SIG-M5 (cell line): ENCODE measurements at regions not wholly inside any gene's neighbourhood (a gene's known extent, or its start where the extent isn't known, plus 50 kb on each side); places are given as distances from the start of the nearest gene placed in this dataset.

ENCODE experiments used
- DNase-seq: peaks from one replicate; lab custom pipeline; 2025; lab: John Stamatoyannopoulos, UW

GRCh38 chr14:82445810-82446570, 912.3 kb upstream of the SEL1L start:
- no peak for DNase-seq

DNA sequence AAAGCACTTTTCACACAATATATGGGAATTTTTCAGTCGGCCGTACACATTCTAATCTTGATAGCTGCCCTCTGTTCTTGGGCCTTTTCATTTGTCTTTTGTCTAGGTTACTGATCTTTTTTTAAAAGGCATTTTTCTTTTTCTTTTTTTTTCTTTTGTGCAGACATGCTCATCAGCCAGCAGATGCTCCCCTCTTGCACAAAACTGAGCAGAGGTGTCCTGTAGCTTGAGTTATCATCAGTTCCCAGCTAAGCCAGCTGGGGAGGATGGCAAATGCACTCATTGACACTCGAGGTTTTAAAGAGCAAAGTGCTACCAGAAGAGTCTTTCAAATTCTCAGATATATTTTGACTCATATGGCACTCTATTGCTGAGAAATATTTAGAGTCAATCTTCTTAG, 913.9 kb upstream of the SEL1L start:
- no peak for DNase-seq

- DNase-seq, result no peak
These were observed 916.3 kb upstream of the SEL1L start for GRCh38 chr14:82449926-82450468.

GRCh38 chr14:82451675-82452074, 918.0 kb upstream of the SEL1L start:
- no peak for DNase-seq

DNA sequence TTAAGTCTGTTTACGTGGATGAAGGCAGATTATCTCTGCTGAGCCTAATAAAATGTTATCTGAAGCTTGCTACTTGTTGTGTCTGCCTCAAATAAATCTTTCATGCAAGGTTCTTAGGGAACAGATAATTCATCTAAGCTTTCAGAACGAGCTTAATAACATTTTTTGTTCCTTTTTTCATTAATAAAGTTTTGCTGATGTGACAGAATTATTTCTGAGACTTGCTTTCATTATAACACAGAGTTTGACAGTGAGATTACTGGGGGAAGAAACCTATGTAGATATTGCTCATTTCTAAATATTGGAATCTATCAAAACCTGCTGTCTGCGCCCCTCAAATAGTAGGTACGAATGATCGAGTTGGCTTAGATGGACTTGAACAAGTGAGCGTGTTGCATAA, 948.7 kb upstream of the SEL1L start:
- no peak for DNase-seq

DNA sequence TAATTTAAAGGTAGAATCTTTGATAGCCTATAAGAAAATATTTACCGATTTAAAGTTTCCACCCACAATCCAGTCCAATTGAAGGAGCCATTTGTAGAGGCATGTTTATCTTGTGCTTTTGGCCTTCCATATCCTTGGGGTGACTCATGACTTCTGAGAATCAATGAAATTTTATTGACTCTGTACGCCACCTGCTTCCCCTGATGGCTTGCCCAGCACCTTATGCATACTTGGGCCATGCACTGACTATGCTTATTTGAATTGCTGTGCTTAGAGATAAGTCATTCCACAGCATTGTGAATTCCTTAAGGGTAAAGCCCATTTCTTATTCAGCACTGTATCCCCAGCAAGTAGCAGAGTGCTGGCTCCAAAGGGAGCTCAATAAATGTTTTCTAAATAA, 954.8 kb upstream of the SEL1L start:
- no peak for DNase-seq

- DNase-seq, result no peak
These were observed 956.7 kb upstream of the SEL1L start for GRCh38 chr14:82490397-82490796.

DNA sequence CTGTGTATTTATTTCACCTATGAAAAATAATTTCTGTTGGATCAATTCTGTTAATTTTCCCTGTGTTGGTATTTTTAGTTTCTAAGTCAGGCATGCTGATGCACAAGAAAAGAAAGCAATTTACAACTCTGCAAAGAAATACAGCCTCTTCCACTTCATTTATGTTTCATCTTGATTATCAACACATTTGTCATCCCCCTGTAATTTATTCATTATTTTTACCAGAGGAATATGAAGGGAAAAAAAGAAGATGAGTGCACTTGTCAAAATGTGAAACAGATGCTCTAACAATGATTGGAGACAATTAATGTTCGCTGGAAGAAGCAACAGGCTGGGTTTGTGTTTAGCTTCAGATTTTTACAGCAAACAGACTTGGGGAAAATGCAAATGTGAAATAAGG, 958.5 kb upstream of the SEL1L start:
- no peak for DNase-seq

DNA sequence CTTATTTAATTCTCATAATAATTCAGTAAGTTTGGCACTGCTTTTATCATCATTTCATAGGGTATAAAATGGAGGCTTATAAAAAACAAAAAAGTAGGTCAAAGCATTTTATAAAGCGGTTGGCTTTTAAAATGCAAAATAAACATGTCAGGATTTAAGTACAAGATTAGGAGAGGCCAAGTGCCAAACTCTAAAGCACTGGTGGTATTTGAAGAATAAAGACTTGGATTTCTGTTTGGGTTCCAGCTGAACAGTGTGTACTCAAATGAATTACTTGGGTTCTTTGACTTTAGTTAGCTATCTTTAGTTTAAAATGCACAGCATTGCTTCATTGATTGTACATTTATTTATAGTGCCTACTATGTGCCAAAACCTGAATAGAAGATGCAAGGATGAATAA, 966.6 kb upstream of the SEL1L start:
- no peak for DNase-seq

DNA sequence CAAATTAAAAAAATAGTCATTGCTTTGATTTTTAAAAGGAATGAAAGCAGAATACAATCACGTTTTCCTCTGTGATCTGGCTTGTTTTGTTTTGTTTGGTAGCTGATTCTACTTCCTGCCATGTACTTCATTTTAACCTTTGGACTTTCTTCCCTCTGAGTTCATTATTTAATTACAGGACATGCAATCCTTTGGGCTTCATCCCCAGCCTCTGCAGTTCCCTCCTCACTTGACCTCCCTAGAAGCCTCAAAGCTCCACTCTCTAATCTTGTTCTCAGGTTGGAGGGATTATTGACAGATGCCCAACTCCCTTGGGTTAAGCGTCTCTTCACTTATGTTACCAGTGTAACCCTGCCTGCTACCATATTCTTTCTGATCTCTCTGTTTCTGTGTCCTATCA, 967.9 kb upstream of the SEL1L start:
- no peak for DNase-seq

- no peak for DNase-seq
These were observed 968.4 kb upstream of the SEL1L start for GRCh38 chr14:82502043-82502442.

DNA sequence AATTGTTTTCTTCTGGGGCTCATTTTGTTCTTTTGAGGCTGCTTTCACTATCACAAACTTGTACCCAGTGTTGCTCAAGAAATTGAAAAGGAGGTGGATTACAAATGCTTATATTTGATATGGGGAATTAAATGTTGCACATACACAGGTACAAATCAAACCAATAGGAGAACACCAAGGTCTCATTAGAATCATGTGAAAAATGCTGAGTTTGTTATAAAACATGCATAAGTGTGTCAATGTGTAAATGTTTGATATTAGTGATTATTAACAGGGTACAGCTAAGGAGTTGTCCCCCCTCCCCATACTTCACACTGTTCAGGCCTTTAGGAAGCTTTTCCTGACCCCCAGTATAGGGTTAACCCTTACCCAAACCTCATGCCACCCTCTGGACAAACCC, 971.2 kb upstream of the SEL1L start:
- DNase-seq, result no peak

DNA sequence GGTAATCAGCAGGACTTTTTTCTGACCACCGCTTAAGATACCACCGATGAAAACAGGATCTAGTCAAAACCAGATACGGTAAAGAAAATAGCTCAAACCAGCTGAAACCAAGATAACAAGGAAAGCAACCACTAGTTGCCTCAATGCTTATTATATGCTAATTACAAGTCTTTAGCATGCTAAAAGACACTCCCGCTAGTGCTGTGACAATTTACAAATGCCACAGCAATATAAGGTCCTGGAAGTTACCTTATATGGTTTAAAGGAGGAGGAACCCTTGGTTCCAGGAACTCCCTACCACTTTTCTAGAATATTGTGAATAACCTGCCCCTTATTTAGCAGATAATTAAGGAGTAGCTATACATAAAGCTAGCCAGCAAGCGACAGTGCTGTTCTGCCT, 976.4 kb upstream of the SEL1L start:
- no peak for DNase-seq

GRCh38 chr14:82511399-82511798, 977.7 kb upstream of the SEL1L start:
- DNase-seq, result no peak

GRCh38 chr14:82520765-82521164, 987.1 kb upstream of the SEL1L start:
- no peak for DNase-seq

GRCh38 chr14:82521191-82521590, 987.5 kb upstream of the SEL1L start:
- DNase-seq, result no peak

- DNase-seq, result no peak
These were observed 994.4 kb upstream of the SEL1L start for GRCh38 chr14:82528016-82528415.

DNA sequence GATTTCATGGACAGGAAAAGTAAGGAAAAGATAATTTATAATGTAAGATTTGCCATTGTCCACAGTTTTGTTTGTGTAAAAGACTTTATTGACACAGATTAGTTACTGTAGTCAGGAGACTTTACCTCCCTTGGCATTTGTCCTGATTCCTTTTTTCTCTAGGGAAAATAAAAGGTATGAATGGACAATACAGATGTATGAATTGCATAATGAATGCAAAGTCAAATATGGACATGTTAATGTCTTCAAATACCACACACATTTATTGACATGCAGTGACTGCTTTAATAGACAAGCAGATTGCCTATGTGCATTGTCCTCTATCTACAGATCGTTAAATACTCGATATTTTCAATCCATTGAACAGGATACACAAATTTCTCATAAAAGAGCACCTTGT, 999.7 kb upstream of the SEL1L start:
- no peak for DNase-seq

DNA sequence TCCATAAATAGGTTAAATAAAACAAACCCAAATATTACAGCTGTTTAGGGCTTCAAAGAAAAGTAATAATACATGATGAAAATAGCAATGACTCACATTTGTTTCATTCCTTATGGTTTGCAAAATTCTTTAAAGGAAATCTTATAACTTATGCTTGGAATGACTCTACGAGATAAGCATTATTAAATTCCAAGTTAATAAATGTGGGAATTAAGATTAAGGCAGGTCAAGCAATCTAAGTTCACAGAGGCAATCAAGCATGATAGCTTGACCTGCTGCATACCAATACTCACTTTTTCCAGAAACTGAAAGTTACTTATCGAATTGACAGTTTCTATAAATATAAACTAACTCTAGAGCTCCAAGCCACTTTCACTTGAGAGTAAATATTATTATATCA, 1002.9 kb upstream of the SEL1L start:
- DNase-seq, result no peak

DNA sequence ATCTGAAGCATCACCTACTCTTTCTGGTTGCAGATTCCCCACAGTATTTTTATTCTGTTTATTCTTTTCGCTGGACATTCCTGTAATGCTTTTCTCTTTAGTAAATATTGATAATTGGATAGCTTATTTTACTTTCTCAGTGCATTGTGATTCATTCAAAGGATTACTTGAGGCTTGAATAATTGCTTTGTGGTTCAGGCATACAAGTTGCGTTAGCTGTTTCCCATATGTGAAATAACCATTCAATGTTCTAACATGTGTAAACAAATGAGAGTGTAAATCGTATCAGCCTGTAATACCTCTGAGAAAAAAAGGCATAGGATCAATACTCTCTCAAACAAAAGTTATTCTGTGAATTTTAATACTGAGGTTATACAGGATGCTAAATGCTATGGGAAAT, 1004.2 kb upstream of the SEL1L start:
- no peak for DNase-seq

- no peak for DNase-seq
These were observed 1012.7 kb upstream of the SEL1L start for GRCh38 chr14:82546401-82546800.

- DNase-seq, result no peak
These were observed 1015.8 kb upstream of the SEL1L start for GRCh38 chr14:82549306-82549990.

- no peak for DNase-seq
These were observed 1029.2 kb upstream of the SEL1L start for GRCh38 chr14:82562881-82563280.

DNA sequence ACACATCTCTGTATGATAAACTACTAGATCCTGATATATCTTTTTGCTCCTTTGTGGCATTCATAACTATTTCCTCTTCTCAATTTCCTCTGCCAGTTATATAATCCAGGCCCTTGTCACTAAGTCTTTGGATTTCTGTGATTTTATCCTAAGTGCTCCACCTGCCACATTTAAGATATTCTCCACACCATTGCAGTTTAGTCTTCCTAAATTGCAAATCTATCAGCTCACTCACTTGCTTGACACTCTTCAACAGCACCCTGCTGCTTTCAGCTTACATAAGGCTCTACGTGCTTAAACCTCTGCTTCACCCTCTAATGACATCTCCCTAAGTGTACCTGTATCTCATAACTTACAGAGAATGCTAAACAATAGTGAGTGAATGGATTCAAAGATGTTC, 1032.2 kb upstream of the SEL1L start:
- no peak for DNase-seq
